ENCODE measurements at regions not wholly inside any gene's neighbourhood (a gene's known extent, or its start where the extent isn't known, plus 50 kb on each side); places are given as distances from the start of the nearest gene placed in this dataset.

DNA sequence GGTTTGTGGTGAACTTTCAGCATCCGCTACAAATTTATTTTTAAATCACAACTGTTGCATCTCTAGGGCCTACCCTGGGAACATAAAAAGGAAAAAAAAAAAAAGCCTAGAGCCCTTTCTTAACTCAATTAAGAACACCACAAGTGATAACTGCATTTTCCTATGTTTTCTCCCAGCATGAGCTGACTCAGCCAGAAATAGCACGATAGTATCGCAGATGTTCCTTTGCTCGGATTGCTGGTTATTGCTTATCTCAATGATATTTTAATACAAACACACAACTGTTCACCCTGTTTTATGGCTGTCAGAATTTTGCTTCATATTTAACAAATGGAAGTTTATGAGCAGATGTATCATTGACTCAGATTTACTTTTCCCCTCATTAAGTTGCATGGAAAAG lies 251.8 kb upstream of the SUCLG2 start:
- no peak overlapping the region for H3K4me3 ChIP-seq (ENCODE audit: low read length)
- H3K4me1 ChIP-seq (ENCODE audit: control insufficient read depth, insufficient read depth, low read length), result no peaks in the 10 kb centered on the region
- no peaks in the 10 kb centered on the region for H3K9me3 ChIP-seq (ENCODE audit: control insufficient read depth, low read length)
- H3K27ac ChIP-seq (ENCODE audit: low read length), result no peak overlapping the region
- H3K27me3 ChIP-seq (ENCODE audit: control insufficient read depth, insufficient read depth), result no peaks in the 10 kb centered on the region
- intact Hi-C loops (cut with DNase I), result no loop called here
- no peak for DNase-seq
- no peak for ATAC-seq
- WGBS, result 47% methylated on average over 4 of the region's 4 CpGs

- no peaks in the 10 kb centered on the region for H3K27me3 ChIP-seq (ENCODE audit: control insufficient read depth, insufficient read depth)
- WGBS, result 84% methylated on average over 1 of the region's 1 CpG
- intact Hi-C loops (cut with DNase I), result no loop called here
- H3K4me1 ChIP-seq (ENCODE audit: control insufficient read depth, insufficient read depth, low read length), result no peaks in the 10 kb centered on the region
- no peak for ATAC-seq
- no peaks in the 10 kb centered on the region for H3K9me3 ChIP-seq (ENCODE audit: control insufficient read depth, low read length)
- H3K27ac ChIP-seq (ENCODE audit: low read length), result no peak overlapping the region
- H3K4me3 ChIP-seq (ENCODE audit: low read length), result no peak overlapping the region
- no peak for DNase-seq
Observed at GRCh38 chr3:67901681-67902080, 247.3 kb upstream of the SUCLG2 start.

DNA sequence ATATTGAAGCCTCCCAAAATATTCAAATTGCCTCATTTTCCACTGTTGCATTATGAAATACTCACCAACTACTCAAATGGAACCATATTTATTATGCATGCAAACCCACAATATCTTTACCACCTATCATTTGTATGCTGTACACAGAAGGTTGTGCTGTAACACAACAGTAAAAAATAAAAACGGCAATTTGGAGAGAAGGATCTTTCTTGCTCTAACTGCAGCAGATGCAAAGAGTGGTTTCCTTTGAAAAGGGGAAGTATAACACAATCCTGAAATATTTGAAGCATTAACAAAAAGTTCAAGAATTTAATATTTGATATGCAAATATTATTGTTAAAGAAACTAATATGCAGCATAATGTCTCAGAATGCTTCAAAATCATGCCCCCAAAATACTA lies 244.5 kb upstream of the SUCLG2 start:
- H3K27ac ChIP-seq (ENCODE audit: low read length), result no peak overlapping the region
- intact Hi-C loops (cut with DNase I), result no loop called here
- H3K27me3 ChIP-seq (ENCODE audit: control insufficient read depth, insufficient read depth), result no peaks in the 10 kb centered on the region
- no peaks in the 10 kb centered on the region for H3K4me1 ChIP-seq (ENCODE audit: control insufficient read depth, insufficient read depth, low read length)
- WGBS, result 68% methylated on average over 1 of the region's 1 CpG
- no peak overlapping the region for H3K4me3 ChIP-seq (ENCODE audit: low read length)
- DNase-seq (no peak), ATAC-seq (no peak)
- no peaks in the 10 kb centered on the region for H3K9me3 ChIP-seq (ENCODE audit: control insufficient read depth, low read length)

- intact Hi-C loops (cut with DNase I), result no loop called here
- H3K27me3 ChIP-seq (ENCODE audit: control insufficient read depth, insufficient read depth), result no peaks in the 10 kb centered on the region
- no peak overlapping the region for H3K4me3 ChIP-seq (ENCODE audit: low read length)
- ATAC-seq (no peak), DNase-seq (no peak)
- H3K9me3 ChIP-seq (ENCODE audit: control insufficient read depth, low read length), result no peaks in the 10 kb centered on the region
- 83% methylated on average over 15 of the region's 15 CpGs for WGBS
- H3K4me1 ChIP-seq (ENCODE audit: control insufficient read depth, insufficient read depth, low read length), result no peaks in the 10 kb centered on the region
- H3K27ac ChIP-seq (ENCODE audit: low read length), result no peak overlapping the region
Observed at GRCh38 chr3:67897351-67898336, 243.2 kb upstream of the SUCLG2 start.

GRCh38 chr3:67896130-67896529 lies 241.7 kb upstream of the SUCLG2 start:
- DNase-seq (no peak), ATAC-seq (no peak)
- intact Hi-C loops (cut with DNase I), result no loop called here
- Histone ChIP-seq H3K4me1 (ENCODE audit: control insufficient read depth, insufficient read depth, low read length) (no peaks in the 10 kb centered on the region), H3K27ac (ENCODE audit: low read length) (no peak overlapping the region), H3K4me3 (ENCODE audit: low read length) (no peak overlapping the region), H3K9me3 (ENCODE audit: control insufficient read depth, low read length) (no peaks in the 10 kb centered on the region), H3K27me3 (ENCODE audit: control insufficient read depth, insufficient read depth) (no peaks in the 10 kb centered on the region)
- WGBS, result 83% methylated on average over 1 of the region's 1 CpG

- Histone ChIP-seq H3K4me3 (ENCODE audit: low read length) (no peak overlapping the region), H3K27ac (ENCODE audit: low read length) (no peak overlapping the region), H3K9me3 (ENCODE audit: control insufficient read depth, low read length) (no peaks in the 10 kb centered on the region), H3K27me3 (ENCODE audit: control insufficient read depth, insufficient read depth) (no peaks in the 10 kb centered on the region), H3K4me1 (ENCODE audit: control insufficient read depth, insufficient read depth, low read length) (no peaks in the 10 kb centered on the region)
- 84% methylated on average over 4 of the region's 4 CpGs for WGBS
- intact Hi-C loops (cut with DNase I), result no loop called here
- DNase-seq, result no peak
- ATAC-seq, result no peak
Observed at GRCh38 chr3:67894510-67894909, 240.1 kb upstream of the SUCLG2 start.

DNA sequence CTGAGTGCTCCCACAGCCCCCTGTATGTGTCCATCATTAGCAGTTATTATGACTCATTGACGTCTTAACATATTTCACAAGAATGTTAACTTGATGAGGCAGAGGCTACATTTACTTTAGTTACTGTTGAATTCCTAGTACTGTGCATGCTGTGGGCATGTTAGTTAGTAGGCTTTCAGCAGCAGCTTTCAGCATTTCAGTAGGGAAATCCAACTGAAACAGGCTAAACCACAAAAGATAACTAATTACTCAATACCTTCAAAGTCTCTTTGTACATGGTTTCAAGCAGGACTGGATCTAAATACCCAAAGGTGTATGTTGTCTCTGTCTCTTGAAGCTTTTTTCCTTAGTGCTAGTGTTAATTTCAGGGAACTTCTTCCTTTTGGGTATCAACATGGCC lies 229.9 kb upstream of the SUCLG2 start:
- no peak for ATAC-seq
- Histone ChIP-seq H3K4me3 (ENCODE audit: low read length) (no peak overlapping the region), H3K27me3 (ENCODE audit: control insufficient read depth, insufficient read depth) (no peaks in the 10 kb centered on the region), H3K27ac (ENCODE audit: low read length) (no peak overlapping the region), H3K9me3 (ENCODE audit: control insufficient read depth, low read length) (no peaks in the 10 kb centered on the region), H3K4me1 (ENCODE audit: control insufficient read depth, insufficient read depth, low read length) (no peaks in the 10 kb centered on the region)
- WGBS, result 71% methylated on average over 1 of the region's 1 CpG
- intact Hi-C loops (cut with DNase I), result no loop called here
- DNase-seq, result no peak

DNA sequence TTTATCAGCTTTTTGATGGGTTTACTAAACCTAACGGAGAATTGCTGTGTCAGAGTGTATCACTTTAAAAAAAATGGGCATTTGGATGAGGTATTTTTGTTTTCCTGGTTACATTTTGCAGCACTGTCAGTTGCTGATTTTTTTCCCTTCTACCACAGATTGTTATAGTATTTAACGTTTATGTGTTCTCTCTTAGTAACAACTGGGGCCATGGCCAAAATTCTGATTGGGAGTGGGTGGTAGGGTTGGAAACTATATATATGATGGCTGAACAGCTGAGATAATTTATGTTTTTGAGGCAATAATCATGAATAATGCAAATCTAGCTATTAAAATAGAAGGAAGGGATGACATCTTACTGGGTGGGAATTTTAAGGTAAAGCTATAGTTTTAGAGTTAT lies 229.4 kb upstream of the SUCLG2 start:
- Histone ChIP-seq H3K27ac (ENCODE audit: low read length) (no peak overlapping the region), H3K9me3 (ENCODE audit: control insufficient read depth, low read length) (no peaks in the 10 kb centered on the region), H3K4me1 (ENCODE audit: control insufficient read depth, insufficient read depth, low read length) (no peaks in the 10 kb centered on the region), H3K27me3 (ENCODE audit: control insufficient read depth, insufficient read depth) (no peaks in the 10 kb centered on the region), H3K4me3 (ENCODE audit: low read length) (no peak overlapping the region)
- no peak for DNase-seq
- 49% methylated on average over 2 of the region's 2 CpGs for WGBS
- no peak for ATAC-seq
- intact Hi-C loops (cut with DNase I), result no loop called here

DNA sequence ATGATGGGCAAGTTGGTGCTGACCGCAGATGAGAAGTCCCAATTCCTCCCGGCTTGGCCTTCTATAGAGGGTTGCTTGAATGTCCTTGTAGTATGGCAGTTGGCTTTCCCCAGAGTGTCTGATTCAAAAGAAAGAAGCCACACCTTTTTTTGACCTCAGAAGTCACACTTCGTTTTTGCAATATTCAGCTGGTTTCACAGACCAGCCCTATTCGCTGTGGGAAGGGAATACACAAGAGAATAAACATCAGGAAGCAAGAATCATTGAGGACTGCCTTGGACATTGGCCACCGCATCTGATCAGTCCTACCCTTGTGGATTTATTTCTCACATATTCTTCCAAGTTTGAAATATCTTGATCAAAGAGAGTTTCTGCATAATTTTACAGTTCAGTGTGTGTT lies 228.6 kb upstream of the SUCLG2 start:
- no peaks in the 10 kb centered on the region for H3K9me3 ChIP-seq (ENCODE audit: control insufficient read depth, low read length)
- no peak for DNase-seq
- WGBS, result 83% methylated on average over 5 of the region's 5 CpGs

DNA sequence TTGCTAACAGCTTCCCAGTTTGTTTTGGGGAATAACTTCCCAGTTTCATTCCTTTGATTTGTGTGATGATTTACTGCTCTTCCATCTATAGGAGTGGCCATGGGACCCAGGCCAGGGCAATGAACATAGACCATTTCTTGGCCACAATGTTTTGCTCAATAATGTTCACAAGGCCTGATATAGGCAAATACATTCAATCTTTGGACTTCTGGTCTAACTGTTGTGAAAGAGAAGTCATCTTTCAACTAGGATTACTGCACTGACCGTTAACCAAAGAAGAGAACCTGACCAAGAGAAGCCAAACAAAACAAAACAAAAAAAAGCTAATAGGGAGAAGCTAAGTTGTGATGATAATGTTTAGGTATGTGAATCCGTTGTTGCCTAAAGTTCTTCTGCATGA lies 221.8 kb upstream of the SUCLG2 start:
- WGBS, result 77% methylated on average over 2 of the region's 2 CpGs
- no peaks in the 10 kb centered on the region for H3K9me3 ChIP-seq (ENCODE audit: control insufficient read depth, low read length)
- peaks cover 1% of the 10 kb centered on the region for H3K4me1 ChIP-seq (ENCODE audit: control insufficient read depth, insufficient read depth, low read length)
- DNase-seq (no peak), ATAC-seq (no peak)
- no peaks in the 10 kb centered on the region for H3K27me3 ChIP-seq (ENCODE audit: control insufficient read depth, insufficient read depth)
- intact Hi-C loops (cut with DNase I), result no loop called here
- H3K27ac ChIP-seq (ENCODE audit: low read length), result no peak overlapping the region
- no peak overlapping the region for H3K4me3 ChIP-seq (ENCODE audit: low read length)

More for the DNA sequence above, 228.6 kb upstream of the SUCLG2 start:
- Histone ChIP-seq H3K27ac (ENCODE audit: low read length) (no peak overlapping the region), H3K4me1 (ENCODE audit: control insufficient read depth, insufficient read depth, low read length) (no peaks in the 10 kb centered on the region), H3K27me3 (ENCODE audit: control insufficient read depth, insufficient read depth) (no peaks in the 10 kb centered on the region), H3K4me3 (ENCODE audit: low read length) (no peak overlapping the region)
- no peak for ATAC-seq
- intact Hi-C loops (cut with DNase I), result no loop called here

DNA sequence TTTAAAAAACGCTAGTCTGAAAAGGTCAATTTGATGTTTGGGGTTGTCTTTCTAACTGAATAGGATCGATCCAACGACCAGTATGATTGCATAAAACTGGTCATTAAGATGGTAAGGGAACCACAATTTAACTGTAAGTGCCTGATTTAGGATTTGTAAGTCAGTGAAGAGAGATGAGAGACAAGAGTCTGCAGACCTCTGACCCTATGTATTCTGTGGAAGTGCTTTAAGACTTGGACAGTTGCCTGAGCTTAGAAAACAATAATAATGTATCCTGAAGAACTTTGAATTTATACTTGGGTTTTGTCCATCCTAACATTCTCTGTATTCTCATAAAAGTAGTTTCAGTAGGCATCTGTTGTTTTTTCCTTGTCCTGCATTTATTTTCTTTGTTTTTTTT lies 221.4 kb upstream of the SUCLG2 start:
- Histone ChIP-seq H3K9me3 (ENCODE audit: control insufficient read depth, low read length) (no peaks in the 10 kb centered on the region), H3K27ac (ENCODE audit: low read length) (no peak overlapping the region), H3K4me3 (ENCODE audit: low read length) (no peak overlapping the region), H3K27me3 (ENCODE audit: control insufficient read depth, insufficient read depth) (no peaks in the 10 kb centered on the region), H3K4me1 (ENCODE audit: control insufficient read depth, insufficient read depth, low read length) (peaks cover 1% of the 10 kb centered on the region)
- 67% methylated on average over 3 of the region's 3 CpGs for WGBS
- DNase-seq, result no peak
- ATAC-seq, result no peak
- intact Hi-C loops (cut with DNase I), result no loop called here

Measured in right cardiac atrium (tissue), 5 donors.